ENCODE measurements at regions not wholly inside any gene's neighbourhood (a gene's known extent, or its start where the extent isn't known, plus 50 kb on each side); places are given as distances from the start of the nearest gene placed in this dataset.

GRCh38 chr1:239956263-239956662 lies 135.4 kb upstream of the FMN2 start:
- no peaks in the 10 kb centered on the region for H4K20me1 ChIP-seq (ENCODE audit: low read depth, low read length)
- no peaks in the 10 kb centered on the region for H3K9me2 ChIP-seq (replicated peaks; ENCODE audit: insufficient read depth, low read length)
- no peaks in the 10 kb centered on the region for H3K9me3 ChIP-seq (ENCODE audit: insufficient read depth, low read length)
- no peak overlapping the region for H3K9ac ChIP-seq (ENCODE audit: low read length)
- no peak overlapping the region for H3K4me3 ChIP-seq (ENCODE audit: insufficient read depth, low read length, poor library complexity, severe bottlenecking)
- H3K36me3 ChIP-seq (ENCODE audit: low read length), result no peaks in the 10 kb centered on the region
- no peaks in the 10 kb centered on the region for H3K27me3 ChIP-seq (ENCODE audit: low read length)
- H3K4me2 ChIP-seq (ENCODE audit: low read depth, low read length, poor library complexity, severe bottlenecking), result no peak overlapping the region
- no peaks in the 10 kb centered on the region for H3K79me2 ChIP-seq (ENCODE audit: insufficient read depth, low read length)
- H2AFZ ChIP-seq (ENCODE audit: low read depth, low read length, severe bottlenecking), result no peak overlapping the region
- no peak for TF ChIP-seq CTCF (IDR thresholded peaks at IDR 0.05; ENCODE audit: insufficient read depth, low read length, poor library complexity, severe bottlenecking)
- TF ChIP-seq EZH2phosphoT487 (conservative IDR thresholded peaks at IDR 0.05; ENCODE audit: low read length), result no peak
- no peaks in the 10 kb centered on the region for H3F3A ChIP-seq (ENCODE audit: insufficient read depth)
- no peak overlapping the region for H3K27ac ChIP-seq (ENCODE audit: low read depth, low read length)

- no peak overlapping the region for H3K4me3 ChIP-seq (ENCODE audit: insufficient read depth, low read length, poor library complexity, severe bottlenecking)
- H3K9me2 ChIP-seq (replicated peaks; ENCODE audit: insufficient read depth, low read length), result no peaks in the 10 kb centered on the region
- no peak overlapping the region for H3K27ac ChIP-seq (ENCODE audit: low read depth, low read length)
- no peaks in the 10 kb centered on the region for H3F3A ChIP-seq (ENCODE audit: insufficient read depth)
- H2AFZ ChIP-seq (ENCODE audit: low read depth, low read length, severe bottlenecking), result no peak overlapping the region
- H3K9me3 ChIP-seq (ENCODE audit: insufficient read depth, low read length), result no peaks in the 10 kb centered on the region
- no peaks in the 10 kb centered on the region for H4K20me1 ChIP-seq (ENCODE audit: low read depth, low read length)
- no peaks in the 10 kb centered on the region for H3K36me3 ChIP-seq (ENCODE audit: low read length)
- H3K27me3 ChIP-seq (ENCODE audit: low read length), result no peaks in the 10 kb centered on the region
- no peak for TF ChIP-seq CTCF (IDR thresholded peaks at IDR 0.05; ENCODE audit: insufficient read depth, low read length, poor library complexity, severe bottlenecking)
- no peak for TF ChIP-seq EZH2phosphoT487 (conservative IDR thresholded peaks at IDR 0.05; ENCODE audit: low read length)
- H3K9ac ChIP-seq (ENCODE audit: low read length), result no peak overlapping the region
- no peaks in the 10 kb centered on the region for H3K79me2 ChIP-seq (ENCODE audit: insufficient read depth, low read length)
- no peak overlapping the region for H3K4me2 ChIP-seq (ENCODE audit: low read depth, low read length, poor library complexity, severe bottlenecking)
Observed at GRCh38 chr1:239958063-239958462, 133.6 kb upstream of the FMN2 start.

- TF ChIP-seq CTCF (IDR thresholded peaks at IDR 0.05; ENCODE audit: insufficient read depth, low read length, poor library complexity, severe bottlenecking) (no peak), EZH2phosphoT487 (conservative IDR thresholded peaks at IDR 0.05; ENCODE audit: low read length) (no peak)
- Histone ChIP-seq H3K9me2 (replicated peaks; ENCODE audit: insufficient read depth, low read length) (no peaks in the 10 kb centered on the region), H3K4me3 (ENCODE audit: insufficient read depth, low read length, poor library complexity, severe bottlenecking) (no peak overlapping the region), H3K4me2 (ENCODE audit: low read depth, low read length, poor library complexity, severe bottlenecking) (no peak overlapping the region), H4K20me1 (ENCODE audit: low read depth, low read length) (no peaks in the 10 kb centered on the region), H2AFZ (ENCODE audit: low read depth, low read length, severe bottlenecking) (no peak overlapping the region), H3K9me3 (ENCODE audit: insufficient read depth, low read length) (no peaks in the 10 kb centered on the region), H3K27me3 (ENCODE audit: low read length) (no peaks in the 10 kb centered on the region), H3F3A (ENCODE audit: insufficient read depth) (no peaks in the 10 kb centered on the region), H3K36me3 (ENCODE audit: low read length) (no peaks in the 10 kb centered on the region), H3K79me2 (ENCODE audit: insufficient read depth, low read length) (no peaks in the 10 kb centered on the region), H3K9ac (ENCODE audit: low read length) (no peak overlapping the region), H3K27ac (ENCODE audit: low read depth, low read length) (no peak overlapping the region)
Observed at GRCh38 chr1:239960366-239960765, 131.3 kb upstream of the FMN2 start.

- Histone ChIP-seq H3K27ac (ENCODE audit: low read depth, low read length) (no peak overlapping the region), H3K9me2 (replicated peaks; ENCODE audit: insufficient read depth, low read length) (no peaks in the 10 kb centered on the region), H3K9ac (ENCODE audit: low read length) (no peak overlapping the region), H3K4me2 (ENCODE audit: low read depth, low read length, poor library complexity, severe bottlenecking) (no peak overlapping the region), H2AFZ (ENCODE audit: low read depth, low read length, severe bottlenecking) (no peak overlapping the region), H3K27me3 (ENCODE audit: low read length) (no peaks in the 10 kb centered on the region), H3K4me3 (ENCODE audit: insufficient read depth, low read length, poor library complexity, severe bottlenecking) (no peak overlapping the region), H4K20me1 (ENCODE audit: low read depth, low read length) (no peaks in the 10 kb centered on the region), H3K36me3 (ENCODE audit: low read length) (no peaks in the 10 kb centered on the region), H3K79me2 (ENCODE audit: insufficient read depth, low read length) (no peaks in the 10 kb centered on the region), H3F3A (ENCODE audit: insufficient read depth) (no peaks in the 10 kb centered on the region), H3K9me3 (ENCODE audit: insufficient read depth, low read length) (no peaks in the 10 kb centered on the region)
- TF ChIP-seq EZH2phosphoT487 (conservative IDR thresholded peaks at IDR 0.05; ENCODE audit: low read length) (no peak), CTCF (IDR thresholded peaks at IDR 0.05; ENCODE audit: insufficient read depth, low read length, poor library complexity, severe bottlenecking) (no peak)
Observed at GRCh38 chr1:239963856-239964255, 127.8 kb upstream of the FMN2 start.
